ENCODE measurements at regions not wholly inside any gene's neighbourhood (a gene's known extent, or its start where the extent isn't known, plus 50 kb on each side); places are given as distances from the start of the nearest gene placed in this dataset.

- Histone ChIP-seq H3K27me3 (no peaks in the 10 kb centered on the region), H3K27ac (no peak overlapping the region), H3K36me3 (no peaks in the 10 kb centered on the region), H3K4me1 (no peaks in the 10 kb centered on the region), H3K4me3 (no peak overlapping the region), H3K9me3 (no peaks in the 10 kb centered on the region)
- DNase-seq (no peak), ATAC-seq (no peak)
- intact Hi-C loops (cut with DNase I), result no loop called here
- TF ChIP-seq CTCF (IDR thresholded peaks at IDR 0.05), result no peak
Observed at GRCh38 chr22:20655623-20656022, 118.3 kb upstream of the SERPIND1 start.

GRCh38 chr22:20656516-20656901, 117.4 kb upstream of the SERPIND1 start:
- H3K27me3 ChIP-seq, result peaks cover 0 to 4% of the 10 kb centered on the region in 2 donors
- DNase-seq (no peak), ATAC-seq (no peak)
- no peak overlapping the region for H3K4me3 ChIP-seq
- no peak overlapping the region for H3K27ac ChIP-seq
- H3K4me1 ChIP-seq, result no peaks in the 10 kb centered on the region
- intact Hi-C loops (cut with DNase I), result no loop called here
- no peak for TF ChIP-seq CTCF (IDR thresholded peaks at IDR 0.05)
- no peaks in the 10 kb centered on the region for H3K36me3 ChIP-seq
- no peaks in the 10 kb centered on the region for H3K9me3 ChIP-seq

- no peak for DNase-seq
- TF ChIP-seq CTCF (IDR thresholded peaks at IDR 0.05), result no peak
- intact Hi-C loops (cut with DNase I), result no loop called here
- H3K4me1 ChIP-seq, result no peaks in the 10 kb centered on the region
- no peak overlapping the region for H3K4me3 ChIP-seq
- peaks cover 0 to 8% of the 10 kb centered on the region in 2 donors for H3K27me3 ChIP-seq
- ATAC-seq, result no peak
- H3K36me3 ChIP-seq, result no peaks in the 10 kb centered on the region
- no peak overlapping the region for H3K27ac ChIP-seq
- no peaks in the 10 kb centered on the region for H3K9me3 ChIP-seq
Observed at GRCh38 chr22:20656902-20657836, 116.7 kb upstream of the SERPIND1 start.

Measured in left lung (tissue), 4 donors.